Neural cell (in vitro differentiated cells): ENCODE measurements at regions not wholly inside any gene's neighbourhood (a gene's known extent, or its start where the extent isn't known, plus 50 kb on each side); places are given as distances from the start of the nearest gene placed in this dataset.

Experiments
- EP300 ChIP-seq: fragments of 450-650 bp; conservative IDR thresholded peaks from 2 replicates; pipeline ENCODE4 v1.6.1; 2014; ENCODE audit warnings: antibody characterized with exemption, mild to moderate bottlenecking, moderate library complexity; ENCODE audit not compliant: poor library complexity, severe bottlenecking
- EZH2 ChIP-seq: fragments of 200-600, 300-800 bp; shearing (Covaris generic), sonication (generic); IDR thresholded peaks from 2 replicates; pipeline ENCODE4 v1.6.1; 2014; ENCODE audit warnings: antibody characterized with exemption, low read length, borderline replicate concordance, mild to moderate bottlenecking; ENCODE audit not compliant: insufficient read depth, poor library complexity, severe bottlenecking
- RAD21 ChIP-seq: fragments of 450-650 bp; conservative IDR thresholded peaks from 2 replicates; pipeline ENCODE4 v1.6.1; 2014; ENCODE audit warnings: antibody characterized with exemption, mild to moderate bottlenecking, moderate library complexity
- TAF1 ChIP-seq: IDR thresholded peaks from 2 replicates; pipeline ENCODE4 v1.6.1; 2012; ENCODE audit warnings: low read depth
- TF ChIP-seq, protein P1 (sequence below): fragments of 450-650 bp; IDR thresholded peaks from 2 replicates; pipeline ENCODE4 v1.5.1; 2014; ENCODE audit warnings: antibody characterized with exemption, mild to moderate bottlenecking, moderate library complexity; ENCODE audit not compliant: poor library complexity, severe bottlenecking

DNA sequence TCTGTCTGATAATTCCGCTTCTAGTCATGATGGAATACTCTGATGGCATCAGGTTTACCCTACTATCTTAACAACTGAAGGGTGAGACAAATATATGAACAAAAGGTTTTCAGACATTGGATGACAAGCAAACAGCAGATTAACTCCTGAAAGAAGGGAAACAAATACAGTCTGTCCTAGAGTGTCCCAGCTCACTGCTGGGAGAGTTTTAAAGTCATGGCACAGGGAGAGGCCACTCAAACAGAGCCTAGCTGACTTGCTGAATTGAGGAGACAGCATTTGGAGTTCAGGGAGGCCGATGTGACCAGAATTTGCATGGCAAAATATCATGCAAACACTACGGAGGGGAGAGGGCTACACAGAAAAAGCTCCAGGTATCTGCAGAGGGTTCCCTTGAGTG, 73.1 kb downstream of the MDH2 start:
- TF ChIP-seq, protein P1, sequence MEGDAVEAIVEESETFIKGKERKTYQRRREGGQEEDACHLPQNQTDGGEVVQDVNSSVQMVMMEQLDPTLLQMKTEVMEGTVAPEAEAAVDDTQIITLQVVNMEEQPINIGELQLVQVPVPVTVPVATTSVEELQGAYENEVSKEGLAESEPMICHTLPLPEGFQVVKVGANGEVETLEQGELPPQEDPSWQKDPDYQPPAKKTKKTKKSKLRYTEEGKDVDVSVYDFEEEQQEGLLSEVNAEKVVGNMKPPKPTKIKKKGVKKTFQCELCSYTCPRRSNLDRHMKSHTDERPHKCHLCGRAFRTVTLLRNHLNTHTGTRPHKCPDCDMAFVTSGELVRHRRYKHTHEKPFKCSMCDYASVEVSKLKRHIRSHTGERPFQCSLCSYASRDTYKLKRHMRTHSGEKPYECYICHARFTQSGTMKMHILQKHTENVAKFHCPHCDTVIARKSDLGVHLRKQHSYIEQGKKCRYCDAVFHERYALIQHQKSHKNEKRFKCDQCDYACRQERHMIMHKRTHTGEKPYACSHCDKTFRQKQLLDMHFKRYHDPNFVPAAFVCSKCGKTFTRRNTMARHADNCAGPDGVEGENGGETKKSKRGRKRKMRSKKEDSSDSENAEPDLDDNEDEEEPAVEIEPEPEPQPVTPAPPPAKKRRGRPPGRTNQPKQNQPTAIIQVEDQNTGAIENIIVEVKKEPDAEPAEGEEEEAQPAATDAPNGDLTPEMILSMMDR: no peak
- no peak for TF ChIP-seq EZH2
- TF ChIP-seq RAD21: no peak
- TF ChIP-seq EP300: no peak
- TF ChIP-seq TAF1: no peak
